ENCODE measurements at regions not wholly inside any gene's neighbourhood (a gene's known extent, or its start where the extent isn't known, plus 50 kb on each side); places are given as distances from the start of the nearest gene placed in this dataset.
"Not testable (repeated sequence)": the region's sequence is repeated elsewhere in the genome, so short reads cannot be mapped to it uniquely, and the experiment has no call there.

- DNase-seq (ENCODE audit: low read depth in 2 of 2) = not testable (repeated sequence)
These were observed 109.7 kb upstream of the ZNG1E start for GRCh38 chr9:65566018-65566417.

- DNase-seq (ENCODE audit: low read depth in 2 of 2) = not testable (repeated sequence)
These were observed 156.7 kb upstream of the ZNG1E start for GRCh38 chr9:65519018-65519417.

- DNase-seq (ENCODE audit: low read depth in 2 of 2) = not testable (repeated sequence)
These were observed 161.3 kb upstream of the ZNG1E start for GRCh38 chr9:65514465-65514864.

- DNase-seq (ENCODE audit: low read depth in 2 of 2) = not testable (repeated sequence)
These were observed 167.8 kb upstream of the ZNG1E start for GRCh38 chr9:65507897-65508296.

- DNase-seq (ENCODE audit: low read depth in 2 of 2) = not testable (repeated sequence)
These were observed 171.0 kb upstream of the ZNG1E start for GRCh38 chr9:65504686-65505085.

GRCh38 chr9:65503696-65504095 lies 172.0 kb upstream of the ZNG1E start:
- DNase-seq (ENCODE audit: low read depth in 2 of 2) = not testable (repeated sequence)

- not testable (repeated sequence) for DNase-seq (ENCODE audit: low read depth in 2 of 2)
These were observed 192.8 kb upstream of the ZNG1E start for GRCh38 chr9:65482890-65483289.

GRCh38 chr9:65481291-65481690 lies 194.4 kb upstream of the ZNG1E start:
- DNase-seq (ENCODE audit: low read depth in 2 of 2) = not testable (repeated sequence)

- DNase-seq (ENCODE audit: low read depth in 2 of 2) = not testable (repeated sequence)
These were observed 189.9 kb upstream of the FOXD4L5 start for GRCh38 chr9:65474891-65475290.

- not testable (repeated sequence) for DNase-seq (ENCODE audit: low read depth in 2 of 2)
These were observed 188.2 kb upstream of the FOXD4L5 start for GRCh38 chr9:65473059-65473822.

- not testable (repeated sequence) for DNase-seq (ENCODE audit: low read depth in 2 of 2)
These were observed 186.1 kb upstream of the FOXD4L5 start for GRCh38 chr9:65471106-65471505.

- DNase-seq (ENCODE audit: low read depth in 2 of 2) = not testable (repeated sequence)
These were observed 182.1 kb upstream of the FOXD4L5 start for GRCh38 chr9:65466911-65467734.

GRCh38 chr9:65465246-65465895 lies 180.4 kb upstream of the FOXD4L5 start:
- DNase-seq (ENCODE audit: low read depth in 2 of 2) = not testable (repeated sequence)

- not testable (repeated sequence) for DNase-seq (ENCODE audit: low read depth in 2 of 2)
These were observed 177.5 kb upstream of the FOXD4L5 start for GRCh38 chr9:65462476-65462875.

GRCh38 chr9:65459756-65460320 lies 174.8 kb upstream of the FOXD4L5 start:
- no peak for DNase-seq (ENCODE audit: low read depth in 2 of 2)

- DNase-seq (ENCODE audit: low read depth in 2 of 2) = no peak
These were observed 174.0 kb upstream of the FOXD4L5 start for GRCh38 chr9:65458992-65459391.

GRCh38 chr9:65458465-65458864 lies 173.5 kb upstream of the FOXD4L5 start:
- DNase-seq (ENCODE audit: low read depth in 2 of 2) = no peak

GRCh38 chr9:65456991-65457390 lies 172.0 kb upstream of the FOXD4L5 start:
- DNase-seq (ENCODE audit: low read depth in 2 of 2) = not testable (repeated sequence)

- DNase-seq (ENCODE audit: low read depth in 2 of 2) = not testable (repeated sequence)
These were observed 171.0 kb upstream of the FOXD4L5 start for GRCh38 chr9:65455751-65456647.

GRCh38 chr9:65455136-65455535 lies 170.1 kb upstream of the FOXD4L5 start:
- not testable (repeated sequence) for DNase-seq (ENCODE audit: low read depth in 2 of 2)

GRCh38 chr9:65454666-65455065 lies 169.7 kb upstream of the FOXD4L5 start:
- not testable (repeated sequence) for DNase-seq (ENCODE audit: low read depth in 2 of 2)
